ENCODE measurements at regions not wholly inside any gene's neighbourhood (a gene's known extent, or its start where the extent isn't known, plus 50 kb on each side); places are given as distances from the start of the nearest gene placed in this dataset.

DNA sequence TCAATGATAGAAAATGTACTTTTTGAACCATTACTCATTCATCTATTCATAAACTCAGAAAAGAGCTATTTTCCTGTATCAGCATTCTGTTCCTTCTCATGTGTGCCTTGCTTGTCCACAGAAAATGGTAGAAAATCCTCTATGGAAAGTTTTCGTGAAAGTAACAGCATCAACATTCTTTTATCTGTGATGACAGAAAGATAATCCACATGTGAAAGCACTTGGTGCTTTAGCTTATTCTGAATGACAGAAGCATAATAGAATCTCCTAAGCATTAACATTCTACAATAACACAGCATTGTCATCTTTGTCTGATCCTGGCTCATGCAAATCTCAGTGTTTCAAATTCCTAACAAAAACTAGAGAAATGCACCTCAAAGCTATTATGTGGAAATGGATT, 431.9 kb downstream of the ADAMTS20 start:
- TF ChIP-seq, protein P1, sequence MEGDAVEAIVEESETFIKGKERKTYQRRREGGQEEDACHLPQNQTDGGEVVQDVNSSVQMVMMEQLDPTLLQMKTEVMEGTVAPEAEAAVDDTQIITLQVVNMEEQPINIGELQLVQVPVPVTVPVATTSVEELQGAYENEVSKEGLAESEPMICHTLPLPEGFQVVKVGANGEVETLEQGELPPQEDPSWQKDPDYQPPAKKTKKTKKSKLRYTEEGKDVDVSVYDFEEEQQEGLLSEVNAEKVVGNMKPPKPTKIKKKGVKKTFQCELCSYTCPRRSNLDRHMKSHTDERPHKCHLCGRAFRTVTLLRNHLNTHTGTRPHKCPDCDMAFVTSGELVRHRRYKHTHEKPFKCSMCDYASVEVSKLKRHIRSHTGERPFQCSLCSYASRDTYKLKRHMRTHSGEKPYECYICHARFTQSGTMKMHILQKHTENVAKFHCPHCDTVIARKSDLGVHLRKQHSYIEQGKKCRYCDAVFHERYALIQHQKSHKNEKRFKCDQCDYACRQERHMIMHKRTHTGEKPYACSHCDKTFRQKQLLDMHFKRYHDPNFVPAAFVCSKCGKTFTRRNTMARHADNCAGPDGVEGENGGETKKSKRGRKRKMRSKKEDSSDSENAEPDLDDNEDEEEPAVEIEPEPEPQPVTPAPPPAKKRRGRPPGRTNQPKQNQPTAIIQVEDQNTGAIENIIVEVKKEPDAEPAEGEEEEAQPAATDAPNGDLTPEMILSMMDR (IDR thresholded peaks at IDR 0.05; ENCODE audit: extremely low read depth in 1 of 2, insufficient read depth in 1 of 2, low read depth in 1 of 2, low read length in 2 of 2), result no peak
- no peak for TF ChIP-seq MYC (IDR thresholded peaks at IDR 0.05; ENCODE audit: low read depth, low read length)
- TF ChIP-seq POLR2AphosphoS5 (IDR thresholded peaks at IDR 0.05; ENCODE audit: insufficient read depth, low read depth, low read length), result no peak

All from endothelial cell of umbilical vein (primary cell).